ENCODE measurements at regions not wholly inside any gene's neighbourhood (a gene's known extent, or its start where the extent isn't known, plus 50 kb on each side); places are given as distances from the start of the nearest gene placed in this dataset.

- no peak for TF ChIP-seq CTCF (IDR thresholded peaks at IDR 0.05; ENCODE audit: low read depth, low read length, missing control alignments)
- in situ Hi-C loops (cut with HindIII; ENCODE audit: low pct_ligation_motif_present, low sequenced_read_pairs), result no loop called here
- H3K27me3 ChIP-seq (replicated peaks), result no peaks in the 10 kb centered on the region
These were observed 121.8 kb upstream of the TNR start for GRCh38 chr1:175865041-175865766.

GRCh38 chr1:175864625-175865024 is 121.2 kb upstream of the TNR start:
- Histone ChIP-seq H3K27ac (no peak overlapping the region), H3K4me3 (ENCODE audit: low read depth, low read length) (no peak overlapping the region), H3K36me3 (replicated peaks) (no peaks in the 10 kb centered on the region), H3K27me3 (replicated peaks) (no peaks in the 10 kb centered on the region)
- in situ Hi-C loops (cut with HindIII; ENCODE audit: low pct_ligation_motif_present, low sequenced_read_pairs), result no loop called here
- no peak for DNase-seq
- TF ChIP-seq CTCF (IDR thresholded peaks at IDR 0.05; ENCODE audit: low read depth, low read length, missing control alignments), result no peak

More at GRCh38 chr1:175865041-175865766, 121.8 kb upstream of the TNR start:
- Histone ChIP-seq H3K36me3 (replicated peaks) (no peaks in the 10 kb centered on the region), H3K27ac (no peak overlapping the region), H3K4me3 (ENCODE audit: low read depth, low read length) (no peak overlapping the region)
- no peak for DNase-seq

GRCh38 chr1:175864183-175864582 is 120.8 kb upstream of the TNR start:
- no peak for TF ChIP-seq CTCF (IDR thresholded peaks at IDR 0.05; ENCODE audit: low read depth, low read length, missing control alignments)
- Histone ChIP-seq H3K36me3 (replicated peaks) (no peaks in the 10 kb centered on the region), H3K27me3 (replicated peaks) (no peaks in the 10 kb centered on the region), H3K4me3 (ENCODE audit: low read depth, low read length) (no peak overlapping the region), H3K27ac (no peak overlapping the region)
- in situ Hi-C loops (cut with HindIII; ENCODE audit: low pct_ligation_motif_present, low sequenced_read_pairs), result no loop called here
- DNase-seq, result no peak

- DNase-seq, result no peak
- H3K27me3 ChIP-seq (replicated peaks), result no peaks in the 10 kb centered on the region
- no peaks in the 10 kb centered on the region for H3K36me3 ChIP-seq (replicated peaks)
- H3K27ac ChIP-seq, result no peak overlapping the region
- in situ Hi-C loops (cut with HindIII; ENCODE audit: low pct_ligation_motif_present, low sequenced_read_pairs), result no loop called here
- no peak for TF ChIP-seq CTCF (IDR thresholded peaks at IDR 0.05; ENCODE audit: low read depth, low read length, missing control alignments)
- H3K4me3 ChIP-seq (ENCODE audit: low read depth, low read length), result no peak overlapping the region
These were observed 120.1 kb upstream of the TNR start for GRCh38 chr1:175863299-175864050.

GRCh38 chr1:175862408-175862807 is 119.0 kb upstream of the TNR start:
- H3K27ac ChIP-seq, result no peak overlapping the region
- in situ Hi-C loops (cut with HindIII; ENCODE audit: low pct_ligation_motif_present, low sequenced_read_pairs), result no loop called here
- no peak for TF ChIP-seq CTCF (IDR thresholded peaks at IDR 0.05; ENCODE audit: low read depth, low read length, missing control alignments)
- no peaks in the 10 kb centered on the region for H3K27me3 ChIP-seq (replicated peaks)
- H3K36me3 ChIP-seq (replicated peaks), result no peaks in the 10 kb centered on the region
- DNase-seq, result no peak
- H3K4me3 ChIP-seq (ENCODE audit: low read depth, low read length), result no peak overlapping the region
